Tibial nerve (tissue), 4 donors: ENCODE measurements at regions not wholly inside any gene's neighbourhood (a gene's known extent, or its start where the extent isn't known, plus 50 kb on each side); places are given as distances from the start of the nearest gene placed in this dataset.
"Not testable (repeated sequence)": the region's sequence is repeated elsewhere in the genome, so short reads cannot be mapped to it uniquely, and the experiment has no call there.

Experiments
- DNase-seq, 2 donors: peaks; one replicate each; pipeline ENCODE4 v3.0.0-alpha.2; 2019; ENCODE audit warnings: low spot score in 2 of 2
- H3K27ac ChIP-seq, 4 donors: fragments of 200-600 bp; sonication (generic) in 3 of 4; one replicate each; pipeline ENCODE4 v1.5.1; 2017 to 2019; ENCODE audit warnings: mild to moderate bottlenecking in 1 of 4
- H3K27me3 ChIP-seq, 2 donors: fragments of 200-600 bp; sonication (generic) in 1 of 2; one replicate each; pipeline versions ENCODE4 v1.5.1 to v1.6.0; 2017 to 2019
- H3K36me3 ChIP-seq, 3 donors: fragments of 200-600 bp; sonication (generic); one replicate each; pipeline ENCODE4 v1.5.1; 2018 to 2019
- H3K4me1 ChIP-seq, 4 donors: fragments of 200-600 bp; sonication (generic) in 3 of 4; one replicate each; pipeline ENCODE4 v1.5.1; 2017 to 2019
- H3K4me3 ChIP-seq, 4 donors: fragments of 200-600 bp; sonication (generic) in 3 of 4; one replicate each; pipeline ENCODE4 v1.5.1; 2017 to 2019; ENCODE audit warnings: mild to moderate bottlenecking in 1 of 4, moderate library complexity in 1 of 4
- H3K9me3 ChIP-seq, 4 donors: fragments of 200-600 bp; sonication (generic) in 3 of 4; one replicate each; pipeline ENCODE4 v1.5.1; 2017 to 2019
- CTCF ChIP-seq, 5 experiments: fragments of 200-600 bp in 3 of 5; fragments of 450-650 bp in 2 of 5; sonication (generic) in 3 of 5; IDR thresholded peaks; one replicate each; pipeline ENCODE4 v1.5.1; 2016 to 2019; ENCODE audit warnings: antibody characterized with exemption in 5 of 5, mild to moderate bottlenecking in 3 of 5, moderate library complexity in 2 of 5
- EP300 ChIP-seq, 2 donors: sonication (generic); formaldehyde crosslinking; IDR thresholded peaks; one replicate each; pipeline ENCODE4 v1.6.1; 2017; ENCODE audit warnings: antibody characterized with exemption in 2 of 2, mild to moderate bottlenecking in 1 of 2
- POLR2A ChIP-seq, 2 donors: fragments of 450-650 bp; IDR thresholded peaks; one replicate each; pipeline ENCODE4 v1.6.1; 2017; ENCODE audit warnings: antibody characterized with exemption in 2 of 2, mild to moderate bottlenecking in 2 of 2, moderate library complexity in 2 of 2
- WGBS, 2 donors: methylation state at CpG; one replicate each; pipeline ENCODE4 v1.1.5; 2018; 5-methylcytosine and 5-hydroxymethylcytosine counted together

GRCh38 chr7:50852901-50853300 lies 70.2 kb upstream of the GRB10 start:
- DNase-seq = no peak
- Histone ChIP-seq H3K4me1 (no peaks in the 10 kb centered on the region), H3K36me3 (no peaks in the 10 kb centered on the region), H3K27me3 (no peaks in the 10 kb centered on the region), H3K4me3 (no peak overlapping the region), H3K9me3 (no peaks in the 10 kb centered on the region), H3K27ac (no peak overlapping the region)
- TF ChIP-seq POLR2A (IDR thresholded peaks at IDR 0.05) = no peak
- no peak for TF ChIP-seq CTCF (IDR thresholded peaks at IDR 0.05)
- TF ChIP-seq EP300 (IDR thresholded peaks at IDR 0.05) = no peak

GRCh38 chr7:50851891-50852290 lies 69.2 kb upstream of the GRB10 start:
- no peaks in the 10 kb centered on the region for H3K27me3 ChIP-seq
- 53 to 81% methylated on average over 6 of the region's 6 CpGs for WGBS, 2 donors
- H3K36me3 ChIP-seq = no peaks in the 10 kb centered on the region
- H3K4me1 ChIP-seq = no peaks in the 10 kb centered on the region
- no peaks in the 10 kb centered on the region for H3K9me3 ChIP-seq
- no peak overlapping the region for H3K4me3 ChIP-seq
- H3K27ac ChIP-seq = no peak overlapping the region
- no peak for TF ChIP-seq EP300 (IDR thresholded peaks at IDR 0.05)
- no peak for TF ChIP-seq CTCF (IDR thresholded peaks at IDR 0.05)
- TF ChIP-seq POLR2A (IDR thresholded peaks at IDR 0.05) = no peak
- DNase-seq = no peak

- H3K4me3 ChIP-seq = no peak overlapping the region
- no peaks in the 10 kb centered on the region for H3K9me3 ChIP-seq
- WGBS, 2 donors = 76 to 80% methylated on average over 7 of the region's 7 CpGs
- no peak for DNase-seq
- no peaks in the 10 kb centered on the region for H3K27me3 ChIP-seq
- no peaks in the 10 kb centered on the region for H3K36me3 ChIP-seq
- TF ChIP-seq POLR2A (IDR thresholded peaks at IDR 0.05) = no peak
- TF ChIP-seq EP300 (IDR thresholded peaks at IDR 0.05) = no peak
- TF ChIP-seq CTCF (IDR thresholded peaks at IDR 0.05) = no peak
- no peak overlapping the region for H3K27ac ChIP-seq
- no peaks in the 10 kb centered on the region for H3K4me1 ChIP-seq
These were observed 68.8 kb upstream of the GRB10 start for GRCh38 chr7:50851451-50851850.

- no peak overlapping the region for H3K4me3 ChIP-seq
- DNase-seq = no peak
- H3K36me3 ChIP-seq = no peaks in the 10 kb centered on the region
- no peaks in the 10 kb centered on the region for H3K27me3 ChIP-seq
- no peak for TF ChIP-seq POLR2A (IDR thresholded peaks at IDR 0.05)
- no peak for TF ChIP-seq EP300 (IDR thresholded peaks at IDR 0.05)
- no peak for TF ChIP-seq CTCF (IDR thresholded peaks at IDR 0.05)
- no peaks in the 10 kb centered on the region for H3K4me1 ChIP-seq
- H3K27ac ChIP-seq = no peak overlapping the region
- 88 to 94% methylated on average over 1 of the region's 1 CpG for WGBS, 2 donors
- H3K9me3 ChIP-seq = no peaks in the 10 kb centered on the region
These were observed 67.3 kb upstream of the GRB10 start for GRCh38 chr7:50849991-50850390.

GRCh38 chr7:50848203-50848602 lies 65.5 kb upstream of the GRB10 start:
- H3K27me3 ChIP-seq = no peaks in the 10 kb centered on the region

GRCh38 chr7:50844861-50845260 lies 62.2 kb upstream of the GRB10 start:
- WGBS, 2 donors = 97 to 98% methylated on average over 7 of the region's 7 CpGs
- H3K36me3 ChIP-seq, H3K4me3 ChIP-seq, H3K9me3 ChIP-seq, DNase-seq, H3K27me3 ChIP-seq, H3K27ac ChIP-seq, H3K4me1 ChIP-seq: not testable (repeated sequence)

More at GRCh38 chr7:50848203-50848602, 65.5 kb upstream of the GRB10 start:
- 32 to 68% methylated on average over 2 of the region's 2 CpGs for WGBS, 2 donors
- TF ChIP-seq CTCF (IDR thresholded peaks at IDR 0.05) = no peak
- TF ChIP-seq EP300 (IDR thresholded peaks at IDR 0.05) = no peak
- no peak for TF ChIP-seq POLR2A (IDR thresholded peaks at IDR 0.05)
- Histone ChIP-seq H3K9me3 (no peaks in the 10 kb centered on the region), H3K4me3 (no peak overlapping the region), H3K36me3 (no peaks in the 10 kb centered on the region), H3K4me1 (no peaks in the 10 kb centered on the region), H3K27ac (no peak overlapping the region)
- DNase-seq = no peak
